ENCODE measurements at regions not wholly inside any gene's neighbourhood (a gene's known extent, or its start where the extent isn't known, plus 50 kb on each side); places are given as distances from the start of the nearest gene placed in this dataset.

DNA sequence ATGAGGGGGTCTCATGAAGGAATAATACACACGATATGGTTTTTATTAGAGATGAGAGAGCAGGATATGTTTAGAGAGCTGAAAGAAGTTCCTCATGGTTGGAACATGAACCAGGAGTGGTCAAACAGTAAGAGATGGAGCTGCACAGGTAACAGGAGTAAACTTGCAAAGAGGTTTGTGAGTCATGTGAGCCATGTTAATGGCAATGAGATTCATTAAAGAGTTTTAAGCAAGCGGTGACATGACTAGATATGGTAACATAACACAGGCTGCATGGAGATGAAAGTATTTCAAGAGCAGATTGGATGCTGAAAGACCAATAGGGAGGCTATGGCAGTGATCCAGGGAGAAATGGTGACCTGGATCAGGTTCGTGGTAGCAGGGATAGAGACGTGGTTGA is 62.6 kb upstream of the SSTR1 start:
- TF ChIP-seq CTCF (IDR thresholded peaks at IDR 0.05) = no peak
- no peak for TF ChIP-seq EZH2phosphoT487 (IDR thresholded peaks at IDR 0.05)
